ENCODE measurements at regions not wholly inside any gene's neighbourhood (a gene's known extent, or its start where the extent isn't known, plus 50 kb on each side); places are given as distances from the start of the nearest gene placed in this dataset.
A peak's percentile ranks its signal among the peaks of the same experiment; 100 is the strongest.
"Not testable (repeated sequence)": the region's sequence is repeated elsewhere in the genome, so short reads cannot be mapped to it uniquely, and the experiment has no call there.

DNA sequence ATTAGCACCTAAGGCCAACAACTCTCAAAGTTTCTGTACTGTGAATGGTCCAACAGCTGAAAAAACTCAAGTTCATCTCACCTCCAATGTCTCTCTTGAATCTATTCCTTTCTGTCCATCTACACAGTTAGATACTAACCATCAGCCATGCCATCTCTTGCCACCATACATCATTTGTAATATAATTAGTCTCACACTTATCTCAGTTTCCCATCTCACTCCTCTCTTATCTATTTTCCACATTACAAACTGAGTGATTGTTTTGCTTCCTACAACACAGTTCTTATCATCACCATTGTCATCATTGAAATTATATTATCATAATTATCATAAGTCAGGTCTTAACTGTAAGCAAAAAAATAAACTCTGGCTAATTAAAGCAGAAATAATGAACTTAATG, 393.9 kb downstream of the PRELID2 start:
- DNase-seq (ENCODE audit: insufficient read length) (no peak), FAIRE-seq (no peak)
- TF ChIP-seq TAF1 (IDR thresholded peaks at IDR 0.05; ENCODE audit: borderline replicate concordance, low read depth, low read length) (no peak), POLR2A (IDR thresholded peaks at IDR 0.05; ENCODE audit: low read depth, low read length) (no peak), POLR2AphosphoS5 (IDR thresholded peaks at IDR 0.05; ENCODE audit: low read depth, low read length) (no peak)

DNA sequence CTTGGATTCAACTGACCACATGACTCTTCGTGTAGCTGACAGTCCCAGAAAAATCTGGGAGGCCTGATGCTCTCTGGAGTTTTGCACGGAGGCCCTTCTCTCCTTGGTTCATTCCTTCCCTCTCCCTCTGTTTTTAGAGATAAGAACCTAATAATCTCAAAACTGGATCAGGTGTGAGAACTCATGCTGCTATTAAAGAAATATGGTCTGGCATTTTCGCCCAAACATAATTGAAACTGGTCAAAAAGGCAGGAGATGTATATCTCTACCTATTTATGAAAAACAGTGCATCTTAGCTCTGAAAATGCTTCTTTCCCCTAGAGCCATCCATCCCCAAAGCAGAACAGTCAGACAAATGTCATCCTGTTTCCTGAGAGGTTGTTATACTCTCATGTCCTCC, 397.5 kb downstream of the PRELID2 start:
- no peak for DNase-seq (ENCODE audit: insufficient read length)
- TF ChIP-seq TAF1 (IDR thresholded peaks at IDR 0.05; ENCODE audit: borderline replicate concordance, low read depth, low read length) (no peak), POLR2A (IDR thresholded peaks at IDR 0.05; ENCODE audit: low read depth, low read length) (no peak)
- no peak for FAIRE-seq

DNA sequence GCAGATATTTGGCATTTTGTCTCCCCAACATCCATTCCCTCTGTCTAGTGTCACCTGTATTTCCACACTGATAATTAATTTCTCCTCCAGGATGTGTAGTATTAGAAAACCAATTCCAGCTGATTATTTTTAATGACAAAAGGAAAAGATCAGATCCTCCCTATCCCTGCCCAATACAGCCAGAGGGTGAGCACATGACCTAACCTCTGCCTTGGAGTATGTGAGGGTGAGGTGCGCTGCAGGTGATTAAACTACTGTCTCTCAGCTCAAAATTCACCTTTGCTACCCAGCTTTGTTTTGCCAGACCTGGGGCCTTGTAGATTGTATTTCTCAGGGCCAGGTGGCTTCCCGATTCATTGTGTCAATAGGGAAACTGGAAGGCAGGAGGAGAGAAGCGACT, 402.1 kb downstream of the PRELID2 start:
- no peak for TF ChIP-seq POLR2AphosphoS5 (IDR thresholded peaks at IDR 0.05; ENCODE audit: low read depth, low read length)
- no peak for TF ChIP-seq POLR2A (IDR thresholded peaks at IDR 0.05; ENCODE audit: low read depth, low read length)
- TF ChIP-seq TAF1 (IDR thresholded peaks at IDR 0.05; ENCODE audit: borderline replicate concordance, low read depth, low read length), result no peak
- no peak for DNase-seq (ENCODE audit: insufficient read length)
- no peak for FAIRE-seq

DNA sequence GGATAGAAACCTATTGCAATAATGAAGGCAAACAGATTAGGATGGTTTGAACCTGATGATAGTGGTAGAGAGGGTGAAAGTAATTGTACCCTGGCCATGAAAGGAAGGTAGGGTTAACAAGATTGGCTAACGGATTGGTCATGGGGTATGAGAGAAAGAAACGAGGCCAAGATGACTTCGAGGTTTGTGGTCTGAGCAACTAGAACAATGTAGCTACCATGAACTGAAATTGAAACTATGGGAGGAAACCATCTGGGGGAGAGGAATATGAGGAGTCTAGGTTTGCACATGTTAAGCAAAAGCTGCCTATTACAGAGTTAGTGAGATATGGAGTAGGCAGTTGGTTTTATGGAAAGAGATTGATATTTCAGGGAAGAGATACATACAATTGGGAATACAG, 406.0 kb downstream of the PRELID2 start:
- TF ChIP-seq POLR2A (IDR thresholded peaks at IDR 0.05; ENCODE audit: low read depth, low read length), result no peak
- no peak for TF ChIP-seq POLR2AphosphoS5 (IDR thresholded peaks at IDR 0.05; ENCODE audit: low read depth, low read length)
- no peak for TF ChIP-seq TAF1 (IDR thresholded peaks at IDR 0.05; ENCODE audit: borderline replicate concordance, low read depth, low read length)
- FAIRE-seq, result no peak

DNA sequence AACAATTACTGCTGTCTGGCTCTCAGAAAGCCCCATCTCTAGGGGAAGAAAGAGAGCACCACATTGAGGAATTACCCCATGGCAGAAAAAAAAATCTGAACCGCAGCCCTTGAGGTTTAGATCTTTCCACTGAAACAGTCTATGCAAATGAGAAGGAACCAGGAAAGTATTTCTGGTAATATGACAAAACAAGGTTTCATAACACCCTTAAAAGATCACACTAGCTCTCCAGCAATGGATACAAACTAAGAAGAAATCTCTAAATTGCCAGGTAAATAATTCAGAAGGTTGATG, 427.1 kb downstream of the PRELID2 start:
- no peak for DNase-seq (ENCODE audit: insufficient read length)
- TF ChIP-seq TAF1 (IDR thresholded peaks at IDR 0.05; ENCODE audit: borderline replicate concordance, low read depth, low read length) (no peak), POLR2AphosphoS5 (IDR thresholded peaks at IDR 0.05; ENCODE audit: low read depth, low read length) (no peak), POLR2A (IDR thresholded peaks at IDR 0.05; ENCODE audit: low read depth, low read length) (no peak)
- FAIRE-seq, result peak; percentile 57

More for the DNA sequence above, 406.0 kb downstream of the PRELID2 start:
- no peak for DNase-seq (ENCODE audit: insufficient read length)

DNA sequence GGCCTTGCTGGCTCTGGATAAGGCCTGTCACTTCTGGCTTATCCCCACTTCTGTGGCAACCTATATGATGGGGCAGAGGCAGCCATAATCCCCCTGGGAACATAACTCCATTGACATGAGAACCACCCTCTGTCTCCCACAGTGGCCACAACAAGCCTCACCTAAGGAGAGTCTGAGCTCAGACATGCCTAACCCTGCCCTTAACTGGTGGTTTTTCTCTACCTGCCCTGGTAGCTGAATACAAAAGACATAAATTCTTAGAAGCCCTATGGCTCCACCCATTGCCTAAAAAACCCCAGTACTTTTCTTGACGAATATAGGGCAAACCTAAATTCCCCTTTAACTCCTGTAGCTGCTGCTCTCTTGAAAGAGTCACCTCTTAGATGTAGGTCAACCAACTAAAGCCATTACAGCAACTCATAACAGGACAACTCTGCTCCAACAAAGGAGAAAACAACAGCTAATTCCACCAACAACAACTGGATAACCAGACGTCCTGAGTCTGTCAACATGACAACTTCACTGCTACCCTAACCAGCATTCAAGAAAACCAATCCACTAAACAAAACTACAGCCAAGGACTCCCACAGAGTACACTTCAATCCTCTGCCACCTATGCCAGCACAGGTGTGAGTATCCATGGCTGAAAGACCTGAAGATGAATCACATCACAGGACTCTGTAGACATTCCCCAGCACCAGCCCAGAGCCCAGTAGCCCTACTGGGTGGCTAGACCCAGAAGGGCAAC, 427.7 kb downstream of the PRELID2 start:
- FAIRE-seq (no peak), DNase-seq (ENCODE audit: insufficient read length) (no peak)
- TF ChIP-seq TAF1 (IDR thresholded peaks at IDR 0.05; ENCODE audit: borderline replicate concordance, low read depth, low read length), result no peak
- TF ChIP-seq POLR2AphosphoS5 (IDR thresholded peaks at IDR 0.05; ENCODE audit: low read depth, low read length), result no peak

DNA sequence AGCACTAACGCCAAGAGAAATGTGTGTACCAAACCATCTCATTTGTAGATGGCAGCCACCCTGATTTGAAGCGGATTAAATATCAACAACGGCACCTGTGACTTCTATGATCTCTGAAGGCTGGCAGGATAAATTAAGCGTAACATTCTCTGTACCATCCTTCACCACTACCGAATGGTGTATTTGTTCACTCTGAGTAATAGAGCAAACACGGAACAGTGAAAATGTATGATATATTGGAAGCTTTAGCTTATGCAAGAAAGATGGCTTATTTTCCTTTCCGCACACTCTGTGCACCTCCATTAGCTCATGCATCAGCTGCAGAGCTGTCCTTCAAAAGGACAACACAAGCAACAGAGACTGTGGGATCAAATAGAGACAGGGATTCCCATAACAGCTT, 431.1 kb downstream of the PRELID2 start:
- FAIRE-seq, result no peak

DNA sequence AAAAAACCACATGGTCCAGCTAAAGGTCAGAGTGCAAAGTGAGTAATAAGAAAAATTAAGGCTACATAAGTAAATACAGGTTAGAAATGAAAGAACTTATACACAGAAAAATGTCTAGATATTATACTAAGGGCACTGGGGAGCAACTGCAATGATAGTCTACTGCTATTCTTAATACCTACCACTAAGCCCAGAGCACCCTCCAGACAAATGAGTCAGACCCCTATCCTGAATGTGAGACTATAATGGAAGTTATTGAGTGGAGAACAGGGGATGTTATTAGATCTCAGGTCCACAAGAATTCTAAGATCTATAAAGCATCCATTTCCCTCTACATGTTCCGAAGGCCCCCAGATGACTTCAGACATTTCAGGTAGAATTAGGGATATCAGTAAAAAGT, 438.3 kb downstream of the PRELID2 start:
- TF ChIP-seq POLR2A (IDR thresholded peaks at IDR 0.05; ENCODE audit: low read depth, low read length) (no peak), TAF1 (IDR thresholded peaks at IDR 0.05; ENCODE audit: borderline replicate concordance, low read depth, low read length) (no peak), POLR2AphosphoS5 (IDR thresholded peaks at IDR 0.05; ENCODE audit: low read depth, low read length) (no peak)
- no peak for FAIRE-seq
- DNase-seq (ENCODE audit: insufficient read length), result no peak

More for the DNA sequence above, 431.1 kb downstream of the PRELID2 start:
- no peak for TF ChIP-seq TAF1 (IDR thresholded peaks at IDR 0.05; ENCODE audit: borderline replicate concordance, low read depth, low read length)
- no peak for TF ChIP-seq POLR2A (IDR thresholded peaks at IDR 0.05; ENCODE audit: low read depth, low read length)
- TF ChIP-seq POLR2AphosphoS5 (IDR thresholded peaks at IDR 0.05; ENCODE audit: low read depth, low read length), result no peak
- DNase-seq (ENCODE audit: insufficient read length), result no peak

DNA sequence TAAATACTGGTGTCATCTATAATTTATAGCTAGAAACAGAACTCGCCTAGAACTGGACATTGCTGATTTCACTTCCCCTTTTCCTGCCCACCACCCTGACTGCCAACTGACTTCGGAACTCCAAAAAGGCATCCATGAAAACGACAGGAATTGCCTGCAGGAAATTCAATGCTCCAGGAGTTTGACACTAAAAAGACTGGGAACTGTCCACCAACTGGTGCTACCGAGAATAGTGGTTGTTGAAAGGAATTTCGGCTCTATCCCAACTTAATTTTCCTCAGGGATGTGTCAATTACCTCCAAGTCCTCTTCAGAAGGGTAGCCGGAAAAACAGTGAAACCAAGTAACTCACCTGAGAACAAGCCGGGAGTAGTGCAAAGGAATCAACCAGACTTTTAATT, 440.0 kb downstream of the PRELID2 start:
- FAIRE-seq; DNase-seq (ENCODE audit: insufficient read length): not testable (repeated sequence)

DNA sequence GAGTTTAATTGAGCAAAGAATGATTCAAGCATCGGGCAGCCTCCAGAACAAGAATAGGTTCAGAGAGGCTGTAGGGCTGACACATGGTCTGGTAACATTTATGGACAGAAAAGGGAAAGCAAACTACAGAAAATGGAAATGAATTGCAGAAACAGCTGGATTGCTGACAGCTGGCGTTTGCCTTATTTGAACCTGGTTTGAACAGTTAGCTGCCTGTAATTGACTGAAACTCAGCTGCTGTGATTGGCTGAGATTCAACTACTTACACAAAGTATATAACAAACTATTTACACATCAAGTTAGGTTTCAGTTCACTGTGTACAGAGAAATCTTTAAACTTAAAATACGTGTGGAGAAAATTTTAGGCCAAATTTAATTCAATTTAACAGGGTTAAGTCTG, 441.7 kb downstream of the PRELID2 start:
- FAIRE-seq (no peak), DNase-seq (ENCODE audit: insufficient read length) (no peak)
- TF ChIP-seq TAF1 (IDR thresholded peaks at IDR 0.05; ENCODE audit: borderline replicate concordance, low read depth, low read length) (no peak), POLR2AphosphoS5 (IDR thresholded peaks at IDR 0.05; ENCODE audit: low read depth, low read length) (no peak), POLR2A (IDR thresholded peaks at IDR 0.05; ENCODE audit: low read depth, low read length) (no peak)

DNA sequence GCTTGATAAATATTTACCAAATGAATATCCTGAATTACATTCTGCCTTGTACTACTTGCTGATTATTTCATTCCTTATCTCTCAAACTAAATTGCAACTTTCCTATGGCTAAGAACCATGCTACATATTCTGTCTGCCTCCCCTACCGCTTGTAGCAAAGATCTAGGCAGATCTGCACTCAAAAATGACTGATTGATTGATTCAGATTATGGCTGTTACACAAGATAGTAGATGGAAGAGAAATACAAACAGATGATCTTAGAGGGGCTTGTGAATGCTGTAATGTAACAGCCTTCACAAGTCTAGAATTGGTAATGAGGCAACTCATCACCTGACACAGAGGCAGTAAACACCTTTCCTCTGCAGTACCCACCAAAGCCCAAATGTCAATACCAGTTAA, 446.1 kb downstream of the PRELID2 start:
- FAIRE-seq, result no peak
- TF ChIP-seq TAF1 (IDR thresholded peaks at IDR 0.05; ENCODE audit: borderline replicate concordance, low read depth, low read length), result no peak
- no peak for TF ChIP-seq POLR2A (IDR thresholded peaks at IDR 0.05; ENCODE audit: low read depth, low read length)
- TF ChIP-seq POLR2AphosphoS5 (IDR thresholded peaks at IDR 0.05; ENCODE audit: low read depth, low read length), result no peak
- no peak for DNase-seq (ENCODE audit: insufficient read length)

DNA sequence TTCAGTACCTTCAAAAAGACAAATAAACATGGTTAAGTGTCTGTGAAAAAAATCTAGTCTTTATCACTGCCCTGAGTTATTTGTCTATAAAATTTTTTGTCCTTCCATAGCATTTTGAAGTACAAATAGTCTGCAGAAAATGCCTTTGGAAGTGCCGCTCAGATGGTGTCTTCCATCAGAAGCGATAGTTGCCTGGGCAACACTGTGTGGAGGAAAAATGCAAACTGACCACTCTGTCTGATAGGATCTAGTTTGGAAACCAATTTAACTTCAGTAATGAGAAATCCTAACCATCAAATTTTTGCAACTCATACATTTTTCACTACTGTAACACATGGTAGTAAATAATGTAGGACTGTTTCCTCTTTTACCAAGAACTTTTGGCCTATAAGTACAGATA, 449.9 kb downstream of the PRELID2 start:
- DNase-seq (ENCODE audit: insufficient read length) (no peak), FAIRE-seq (no peak)
- no peak for TF ChIP-seq POLR2AphosphoS5 (IDR thresholded peaks at IDR 0.05; ENCODE audit: low read depth, low read length)
- no peak for TF ChIP-seq TAF1 (IDR thresholded peaks at IDR 0.05; ENCODE audit: borderline replicate concordance, low read depth, low read length)
- no peak for TF ChIP-seq POLR2A (IDR thresholded peaks at IDR 0.05; ENCODE audit: low read depth, low read length)

DNA sequence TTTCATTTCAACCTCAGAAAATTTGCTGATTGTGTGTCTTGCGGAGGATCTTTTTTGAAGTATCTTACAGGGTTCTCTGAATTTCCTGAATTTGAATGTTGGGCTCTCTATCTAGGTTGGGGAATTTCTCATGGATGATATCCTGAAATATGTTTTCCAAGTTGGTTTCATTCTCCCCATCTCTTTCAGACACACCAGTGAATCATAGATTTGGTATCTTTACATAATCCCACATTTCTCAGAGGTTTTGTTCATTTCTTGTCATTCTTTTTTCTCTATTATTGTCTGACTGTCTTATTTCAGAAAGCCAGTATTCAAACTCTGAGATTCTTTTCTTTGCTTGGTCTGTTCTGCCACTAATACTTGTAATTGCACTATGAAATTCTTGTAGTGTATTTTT, 456.9 kb downstream of the PRELID2 start:
- TF ChIP-seq POLR2AphosphoS5 (IDR thresholded peaks at IDR 0.05; ENCODE audit: low read depth, low read length), result no peak
- no peak for TF ChIP-seq POLR2A (IDR thresholded peaks at IDR 0.05; ENCODE audit: low read depth, low read length)
- TF ChIP-seq TAF1 (IDR thresholded peaks at IDR 0.05; ENCODE audit: borderline replicate concordance, low read depth, low read length), result no peak
- DNase-seq (ENCODE audit: insufficient read length) (no peak), FAIRE-seq (no peak)
